Tibial artery (tissue), 4 donors: ENCODE measurements at regions not wholly inside any gene's neighbourhood (a gene's known extent, or its start where the extent isn't known, plus 50 kb on each side); places are given as distances from the start of the nearest gene placed in this dataset.

ENCODE experiments used
- DNase-seq, 2 donors: peaks; one replicate each; pipeline ENCODE4 v3.0.0-alpha.2; 2019
- H3K27ac ChIP-seq, 2 donors: fragments of 200-600 bp; sonication (generic) in 1 of 2; 1 replicate in 1 of 2; 2 replicates in 1 of 2; pipeline ENCODE4 v1.5.1; 2018 to 2019; ENCODE audit warnings: mild to moderate bottlenecking in 1 of 2
- H3K27me3 ChIP-seq, 2 donors: fragments of 200-600 bp; sonication (generic) in 1 of 2; one replicate each; pipeline versions ENCODE4 v1.5.1 to v1.6.0; 2016 to 2019
- H3K36me3 ChIP-seq, 3 donors: fragments of 200-600 bp; sonication (generic) in 2 of 3; one replicate each; pipeline ENCODE4 v1.5.1; 2016 to 2019; ENCODE audit warnings: mild to moderate bottlenecking in 2 of 3
- H3K4me1 ChIP-seq, 4 donors: fragments of 200-600 bp; sonication (generic) in 2 of 4; 1 replicate in 3 of 4; 2 replicates in 1 of 4; pipeline ENCODE4 v1.5.1; 2016 to 2019
- H3K4me3 ChIP-seq, 2 donors: fragments of 200-600 bp; sonication (generic) in 1 of 2; 1 replicate in 1 of 2; 2 replicates in 1 of 2; pipeline ENCODE4 v1.5.1; 2018 to 2019; ENCODE audit warnings: mild to moderate bottlenecking in 2 of 2
- H3K9me3 ChIP-seq, 3 donors: fragments of 200-600 bp; sonication (generic) in 1 of 3; one replicate each; pipeline ENCODE4 v1.5.1; 2016 to 2019
- CTCF ChIP-seq, 2 experiments: fragments of 200-600 bp in 1 of 2; fragments of 450-650 bp in 1 of 2; IDR thresholded peaks; one replicate each; pipeline ENCODE4 v1.5.1; 2017 to 2019; ENCODE audit warnings: antibody characterized with exemption in 2 of 2, mild to moderate bottlenecking in 1 of 2, moderate library complexity in 1 of 2
- intact Hi-C: fragments of 100-400 bp; cut with DNase I; formaldehyde crosslinking; loops from one replicate; pipeline ENCODE4 v1.15.0; 2023; ENCODE audit warnings: low total_unique reads

- no peak for TF ChIP-seq CTCF (IDR thresholded peaks at IDR 0.05)
- intact Hi-C loops: no loop called here
These were observed 314.0 kb downstream of the TEX29 start for GRCh38 chr13:111634410-111634809.

GRCh38 chr13:111636271-111636670 lies 315.8 kb downstream of the TEX29 start:
- intact Hi-C loops: no loop called here
- no peaks in the 10 kb centered on the region for H3K9me3 ChIP-seq
- peaks cover 0 to 6% of the 10 kb centered on the region in 2 donors for H3K27me3 ChIP-seq
- no peaks in the 10 kb centered on the region for H3K36me3 ChIP-seq
- no peak for TF ChIP-seq CTCF (IDR thresholded peaks at IDR 0.05)
- no peak overlapping the region for H3K4me3 ChIP-seq
- no peaks in the 10 kb centered on the region for H3K4me1 ChIP-seq
- no peak for DNase-seq
- no peak overlapping the region for H3K27ac ChIP-seq

More at GRCh38 chr13:111634410-111634809, 314.0 kb downstream of the TEX29 start:
- DNase-seq: no peak
- Histone ChIP-seq H3K36me3 (no peaks in the 10 kb centered on the region), H3K4me1 (no peaks in the 10 kb centered on the region), H3K27ac (no peak overlapping the region), H3K27me3 (peaks cover 0 to 4% of the 10 kb centered on the region in 2 donors), H3K9me3 (no peaks in the 10 kb centered on the region), H3K4me3 (no peak overlapping the region)

- TF ChIP-seq CTCF (IDR thresholded peaks at IDR 0.05): no peak
- intact Hi-C loops: no loop called here
- H3K4me1 ChIP-seq: no peaks in the 10 kb centered on the region
These were observed 316.4 kb downstream of the TEX29 start for GRCh38 chr13:111636804-111637203.

GRCh38 chr13:111637365-111637764 lies 316.9 kb downstream of the TEX29 start:
- H3K36me3 ChIP-seq: no peaks in the 10 kb centered on the region
- intact Hi-C loops: no loop called here
- no peaks in the 10 kb centered on the region for H3K4me1 ChIP-seq
- H3K27me3 ChIP-seq: peaks cover 0 to 6% of the 10 kb centered on the region in 2 donors
- H3K27ac ChIP-seq: no peak overlapping the region
- DNase-seq: no peak
- no peak for TF ChIP-seq CTCF (IDR thresholded peaks at IDR 0.05)
- H3K9me3 ChIP-seq: no peaks in the 10 kb centered on the region
- no peak overlapping the region for H3K4me3 ChIP-seq

More at GRCh38 chr13:111636804-111637203, 316.4 kb downstream of the TEX29 start:
- Histone ChIP-seq H3K27ac (no peak overlapping the region), H3K4me3 (no peak overlapping the region), H3K9me3 (no peaks in the 10 kb centered on the region), H3K36me3 (no peaks in the 10 kb centered on the region), H3K27me3 (peaks cover 0 to 6% of the 10 kb centered on the region in 2 donors)
- DNase-seq: no peak

GRCh38 chr13:111638233-111638632 lies 317.8 kb downstream of the TEX29 start:
- no peak for TF ChIP-seq CTCF (IDR thresholded peaks at IDR 0.05)
- H3K4me3 ChIP-seq: no peak overlapping the region
- no peak overlapping the region for H3K27ac ChIP-seq
- no peak for DNase-seq
- no peaks in the 10 kb centered on the region for H3K9me3 ChIP-seq
- H3K36me3 ChIP-seq: no peaks in the 10 kb centered on the region
- peaks cover 0 to 6% of the 10 kb centered on the region in 2 donors for H3K27me3 ChIP-seq
- H3K4me1 ChIP-seq: no peaks in the 10 kb centered on the region
- intact Hi-C loops: no loop called here

GRCh38 chr13:111639196-111639705 lies 318.8 kb downstream of the TEX29 start:
- peaks cover 0 to 6% of the 10 kb centered on the region in 2 donors for H3K27me3 ChIP-seq
- no peaks in the 10 kb centered on the region for H3K4me1 ChIP-seq
- DNase-seq: no peak
- no peak overlapping the region for H3K27ac ChIP-seq
- no peak for TF ChIP-seq CTCF (IDR thresholded peaks at IDR 0.05)
- intact Hi-C loops: no loop called here
- no peaks in the 10 kb centered on the region for H3K36me3 ChIP-seq
- no peaks in the 10 kb centered on the region for H3K9me3 ChIP-seq
- no peak overlapping the region for H3K4me3 ChIP-seq
